ENCODE measurements at regions not wholly inside any gene's neighbourhood (a gene's known extent, or its start where the extent isn't known, plus 50 kb on each side); places are given as distances from the start of the nearest gene placed in this dataset.

DNA sequence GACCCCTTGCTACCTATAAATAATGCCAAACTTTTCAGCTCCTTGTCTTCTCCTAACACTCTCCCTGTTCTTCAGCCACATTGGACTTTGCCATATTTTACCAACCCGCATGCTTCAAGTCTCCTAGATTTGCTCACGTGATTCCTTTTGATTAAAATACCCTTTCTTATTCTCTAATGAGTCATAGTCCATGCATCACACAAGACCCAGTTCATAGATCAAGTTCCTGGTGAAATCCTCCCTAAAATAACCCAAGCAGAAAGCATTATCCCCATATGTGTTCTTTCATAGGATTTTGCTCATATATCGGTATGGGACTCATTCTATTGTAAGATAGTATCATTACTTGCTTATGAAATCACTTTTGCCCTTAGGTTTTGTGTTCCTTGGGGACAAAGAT, 108.9 kb upstream of the STXBP5 start:
- DNase-seq, result no peak

GRCh38 chr6:147099974-147100373, 104.2 kb upstream of the STXBP5 start:
- no peak for DNase-seq

GRCh38 chr6:147103007-147103406, 101.2 kb upstream of the STXBP5 start:
- no peak for DNase-seq

DNA sequence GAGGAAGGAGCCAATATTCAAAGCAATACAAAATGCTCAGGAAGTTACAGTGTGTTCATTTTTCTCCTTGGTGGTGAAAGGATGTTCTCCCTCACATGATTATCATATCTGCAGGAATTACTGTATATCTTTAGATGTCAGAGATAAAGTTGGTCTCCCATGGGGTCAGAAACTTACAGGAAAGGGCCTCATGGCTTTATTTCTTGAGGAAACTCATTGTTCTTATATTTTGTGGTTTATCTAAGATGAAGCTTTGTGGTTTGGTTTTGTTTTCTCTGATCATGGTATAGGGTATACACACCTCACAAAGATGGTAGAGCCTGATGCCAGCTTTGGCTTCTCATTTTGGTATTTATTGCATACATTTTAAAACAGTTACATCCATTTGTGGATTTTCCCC, 100.5 kb upstream of the STXBP5 start:
- no peak for DNase-seq

DNA sequence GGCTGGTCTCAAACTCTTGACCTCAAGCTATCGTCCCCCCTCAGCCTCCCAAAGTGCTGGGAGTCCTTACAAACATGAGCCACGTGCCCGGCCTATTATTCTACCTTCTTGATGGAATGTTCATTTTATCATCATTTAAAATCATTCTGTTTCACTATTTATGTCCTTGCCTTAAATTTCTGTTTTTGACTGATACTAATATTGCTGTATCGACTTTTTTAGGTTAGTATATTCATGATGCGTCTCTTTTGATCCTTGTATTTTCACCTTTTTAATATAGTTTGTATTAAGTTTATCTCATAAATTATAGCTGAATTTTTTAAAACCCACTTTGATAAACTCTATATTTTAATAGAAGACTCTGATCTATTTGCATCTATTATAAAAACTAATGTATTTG, 98.4 kb upstream of the STXBP5 start:
- DNase-seq, result no peak

- DNase-seq, result no peak
Observed at GRCh38 chr6:147106759-147107401, 97.3 kb upstream of the STXBP5 start.

DNA sequence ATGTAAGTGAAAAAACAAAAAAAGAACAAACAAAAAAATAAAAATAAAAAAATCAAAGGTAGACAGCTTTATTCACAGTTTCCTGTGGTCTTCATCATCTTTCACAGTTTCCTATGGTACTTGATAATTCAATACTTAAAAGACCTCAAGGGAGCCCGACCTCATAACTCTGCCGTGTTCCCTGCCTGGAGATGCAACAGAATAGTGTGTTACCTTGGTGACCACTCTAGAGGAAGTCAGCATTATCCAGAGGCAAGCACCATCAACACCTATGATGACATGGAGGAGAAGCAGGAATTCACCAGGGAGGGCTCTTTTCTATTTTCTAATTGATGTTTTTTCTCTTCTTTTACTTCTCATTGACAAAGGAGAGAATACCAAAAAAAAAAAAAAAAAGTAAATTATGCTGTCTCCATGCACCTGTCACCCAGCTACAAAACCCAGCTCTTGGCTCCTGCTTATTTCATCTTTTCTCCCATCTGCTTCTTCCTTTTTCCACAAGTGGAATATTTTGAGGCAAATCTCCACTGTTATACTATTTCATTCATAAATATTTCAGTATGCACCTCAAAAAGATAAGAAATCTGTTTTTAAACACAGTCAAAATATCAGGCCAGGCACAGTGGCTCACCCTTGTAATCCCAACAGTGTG, 95.8 kb upstream of the STXBP5 start:
- DNase-seq, result no peak

- no peak for DNase-seq
Observed at GRCh38 chr6:147109707-147110106, 94.5 kb upstream of the STXBP5 start.

GRCh38 chr6:147116056-147116455, 88.2 kb upstream of the STXBP5 start:
- DNase-seq, result no peak

DNA sequence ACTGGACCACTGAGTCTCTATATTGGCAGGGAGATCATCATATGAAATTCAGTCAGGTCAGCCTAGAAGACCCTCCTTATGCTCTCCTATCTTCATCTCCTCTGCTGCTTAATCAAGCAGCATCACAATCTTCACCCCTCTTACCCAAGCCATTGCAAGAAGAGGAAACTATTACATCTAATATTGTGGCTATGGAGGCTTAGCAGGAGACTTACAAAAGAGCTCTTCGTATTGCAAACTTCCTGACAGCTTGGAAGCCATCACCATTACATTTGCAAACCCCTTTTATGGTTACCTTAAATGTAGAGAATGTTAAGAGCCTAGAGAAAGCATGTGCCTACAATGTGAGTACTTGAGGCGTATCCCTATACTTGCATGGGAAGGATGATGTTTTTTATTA, 87.2 kb upstream of the STXBP5 start:
- DNase-seq, result no peak

GRCh38 chr6:147117580-147117979, 86.6 kb upstream of the STXBP5 start:
- DNase-seq, result no peak

- DNase-seq, result no peak
Observed at GRCh38 chr6:147119310-147119709, 84.9 kb upstream of the STXBP5 start.

DNA sequence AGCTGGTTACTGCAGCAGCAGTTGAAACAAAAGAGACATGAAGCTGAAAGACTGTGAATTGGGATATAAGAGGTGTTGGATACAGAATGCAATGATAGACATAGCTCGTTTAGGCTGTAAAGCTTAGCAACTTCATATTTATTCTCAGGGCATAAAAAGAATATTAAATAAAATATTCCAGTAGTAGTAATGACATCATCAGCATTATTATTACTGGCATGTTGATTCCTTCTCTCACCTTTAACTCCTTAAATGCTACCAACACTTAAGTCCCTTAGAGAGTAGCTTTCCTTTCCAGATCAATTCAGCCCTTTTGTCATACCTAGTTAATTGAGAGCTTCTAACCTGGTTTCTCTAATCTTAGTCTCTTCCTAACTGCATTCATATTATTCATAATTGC, 81.4 kb upstream of the STXBP5 start:
- no peak for DNase-seq

DNA sequence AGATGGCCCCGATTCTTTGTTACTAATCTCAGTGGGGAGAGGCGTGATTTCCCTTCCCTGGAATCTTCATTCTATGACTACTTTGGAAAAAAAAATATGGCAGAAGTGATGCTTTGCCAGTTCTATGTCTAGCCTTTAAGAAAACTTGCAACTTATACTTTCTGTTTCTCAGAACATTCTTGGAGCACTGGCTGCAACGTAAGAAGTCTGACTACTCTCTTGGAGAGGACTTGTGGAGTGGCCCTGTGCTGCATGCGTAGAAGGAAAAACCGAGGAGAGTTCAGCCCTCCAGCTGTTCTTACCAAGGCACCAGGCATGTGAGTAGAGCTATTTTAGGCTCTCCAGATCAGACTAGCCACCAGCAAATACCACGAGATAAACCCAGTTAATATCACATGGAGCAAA, 77.6 kb upstream of the STXBP5 start:
- no peak for DNase-seq

GRCh38 chr6:147127587-147127986, 76.6 kb upstream of the STXBP5 start:
- DNase-seq, result no peak

GRCh38 chr6:147128056-147128455, 76.2 kb upstream of the STXBP5 start:
- DNase-seq, result no peak

DNA sequence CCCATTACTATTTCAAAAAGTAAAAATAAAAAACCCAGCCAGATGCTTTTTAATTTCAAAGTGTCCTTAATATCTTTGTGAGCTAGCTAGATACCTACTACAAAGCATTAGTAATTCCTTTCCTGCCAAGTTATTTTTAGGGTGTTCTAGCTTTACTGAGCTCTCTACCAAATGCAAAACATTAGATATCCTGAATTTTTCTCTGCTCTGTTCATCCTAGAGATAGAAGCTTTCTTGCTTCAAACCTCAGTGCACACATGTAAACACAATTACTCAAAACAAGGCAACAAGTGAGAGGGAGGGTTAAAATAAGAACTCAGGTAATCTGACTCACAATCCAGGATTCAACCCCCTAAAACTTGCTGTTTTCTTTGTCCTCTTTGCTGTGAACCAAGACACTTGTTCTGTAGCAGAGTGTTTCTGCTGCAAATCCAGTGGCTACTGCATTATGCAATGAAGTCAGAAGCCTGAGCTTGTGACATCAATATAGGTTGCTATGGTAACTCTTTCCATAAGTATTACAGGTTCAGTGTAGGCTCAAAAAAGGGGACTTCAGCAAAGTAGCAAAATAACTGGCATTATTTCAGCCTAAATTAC, 72.6 kb upstream of the STXBP5 start:
- no peak for DNase-seq

GRCh38 chr6:147132889-147133288, 71.3 kb upstream of the STXBP5 start:
- DNase-seq, result no peak

DNA sequence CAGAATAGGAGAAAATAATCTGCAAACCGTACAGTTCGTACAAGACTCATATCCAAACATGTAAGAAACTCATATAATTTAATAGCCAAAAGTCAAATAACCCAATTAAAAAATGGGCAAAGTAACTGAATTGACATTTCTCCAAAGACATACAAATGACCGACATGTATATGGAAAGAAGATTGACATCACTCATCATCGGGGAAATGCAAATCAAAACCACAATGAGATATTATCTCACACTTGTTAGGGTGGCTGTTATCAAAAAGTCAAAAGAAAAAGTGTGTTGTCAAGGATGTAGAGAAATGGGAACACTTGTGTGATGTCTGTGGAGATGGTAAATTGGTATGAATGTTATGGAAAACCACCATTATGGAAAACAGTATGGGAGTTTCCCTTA, 70.5 kb upstream of the STXBP5 start:
- no peak for DNase-seq

GRCh38 chr6:147135211-147135681, 69.0 kb upstream of the STXBP5 start:
- no peak for DNase-seq

- DNase-seq, result no peak
Observed at GRCh38 chr6:147136057-147136456, 68.2 kb upstream of the STXBP5 start.

- no peak for DNase-seq
Observed at GRCh38 chr6:147137986-147138385, 66.2 kb upstream of the STXBP5 start.

GRCh38 chr6:147138835-147139234, 65.4 kb upstream of the STXBP5 start:
- DNase-seq, result no peak

- no peak for DNase-seq
Observed at GRCh38 chr6:147141711-147142308, 62.4 kb upstream of the STXBP5 start.
